ENCODE measurements at regions not wholly inside any gene's neighbourhood (a gene's known extent, or its start where the extent isn't known, plus 50 kb on each side); places are given as distances from the start of the nearest gene placed in this dataset.

DNA sequence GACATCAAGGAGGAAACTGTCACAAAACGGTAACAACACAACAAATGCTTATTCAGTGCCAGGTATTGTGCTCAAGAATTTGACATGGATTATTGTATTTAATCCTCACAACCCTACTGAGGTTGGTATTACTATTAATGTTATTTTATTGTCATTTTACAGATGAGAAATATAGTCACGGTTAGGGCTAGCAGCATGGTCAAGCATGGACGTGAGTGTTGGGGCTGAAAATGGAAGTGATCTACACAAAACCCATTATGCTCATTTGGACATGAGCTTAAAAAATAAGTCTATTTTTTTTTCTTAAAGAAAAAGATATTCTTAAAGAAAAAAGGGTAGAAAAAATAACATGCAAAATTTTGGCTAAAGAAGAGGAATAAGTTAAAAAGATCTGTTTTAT, 141.3 kb upstream of the SOX2 start:
- Histone ChIP-seq H3K4me3 (ENCODE audit: low read depth, low read length) (no peak overlapping the region), H3K9me3 (no peaks in the 10 kb centered on the region), H3K4me1 (no peaks in the 10 kb centered on the region), H3K27me3 (replicated peaks; ENCODE audit: control insufficient read depth, insufficient read depth, low read length) (no peaks in the 10 kb centered on the region), H3K36me3 (ENCODE audit: control insufficient read depth, insufficient read depth, low read length) (no peaks in the 10 kb centered on the region)
- H3K4me3 Mint-ChIP-seq (ENCODE audit: unreplicated experiment): no peak overlapping the region
- no peaks in the 10 kb centered on the region for H3K4me1 Mint-ChIP-seq (ENCODE audit: low read depth, unreplicated experiment)
- no TSS peak for BruUV-seq (replicated peaks)
- TF ChIP-seq, protein P1, sequence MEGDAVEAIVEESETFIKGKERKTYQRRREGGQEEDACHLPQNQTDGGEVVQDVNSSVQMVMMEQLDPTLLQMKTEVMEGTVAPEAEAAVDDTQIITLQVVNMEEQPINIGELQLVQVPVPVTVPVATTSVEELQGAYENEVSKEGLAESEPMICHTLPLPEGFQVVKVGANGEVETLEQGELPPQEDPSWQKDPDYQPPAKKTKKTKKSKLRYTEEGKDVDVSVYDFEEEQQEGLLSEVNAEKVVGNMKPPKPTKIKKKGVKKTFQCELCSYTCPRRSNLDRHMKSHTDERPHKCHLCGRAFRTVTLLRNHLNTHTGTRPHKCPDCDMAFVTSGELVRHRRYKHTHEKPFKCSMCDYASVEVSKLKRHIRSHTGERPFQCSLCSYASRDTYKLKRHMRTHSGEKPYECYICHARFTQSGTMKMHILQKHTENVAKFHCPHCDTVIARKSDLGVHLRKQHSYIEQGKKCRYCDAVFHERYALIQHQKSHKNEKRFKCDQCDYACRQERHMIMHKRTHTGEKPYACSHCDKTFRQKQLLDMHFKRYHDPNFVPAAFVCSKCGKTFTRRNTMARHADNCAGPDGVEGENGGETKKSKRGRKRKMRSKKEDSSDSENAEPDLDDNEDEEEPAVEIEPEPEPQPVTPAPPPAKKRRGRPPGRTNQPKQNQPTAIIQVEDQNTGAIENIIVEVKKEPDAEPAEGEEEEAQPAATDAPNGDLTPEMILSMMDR (IDR thresholded peaks at IDR 0.05; ENCODE audit: insufficient read depth in 1 of 2, low read depth in 1 of 2, low read length in 1 of 2, severe bottlenecking in 1 of 2, unreplicated experiment in 1 of 2): no peak
- no peak for DNase-seq
- peaks cover 11% of the 10 kb centered on the region for H3K27me3 Mint-ChIP-seq (ENCODE audit: insufficient read depth, unreplicated experiment)
- no peak overlapping the region for H3K27ac Mint-ChIP-seq (ENCODE audit: unreplicated experiment)
- no peaks in the 10 kb centered on the region for H3K36me3 Mint-ChIP-seq (ENCODE audit: insufficient read depth, unreplicated experiment)
- intact Hi-C loops (cut with micrococcal nuclease; ENCODE audit: unreplicated experiment): no loop called here
- POLR2A ChIA-PET: no interaction called here
- no peaks in the 10 kb centered on the region for H3K9me3 Mint-ChIP-seq (ENCODE audit: unreplicated experiment)
- CTCF ChIA-PET: no interaction called here

DNA sequence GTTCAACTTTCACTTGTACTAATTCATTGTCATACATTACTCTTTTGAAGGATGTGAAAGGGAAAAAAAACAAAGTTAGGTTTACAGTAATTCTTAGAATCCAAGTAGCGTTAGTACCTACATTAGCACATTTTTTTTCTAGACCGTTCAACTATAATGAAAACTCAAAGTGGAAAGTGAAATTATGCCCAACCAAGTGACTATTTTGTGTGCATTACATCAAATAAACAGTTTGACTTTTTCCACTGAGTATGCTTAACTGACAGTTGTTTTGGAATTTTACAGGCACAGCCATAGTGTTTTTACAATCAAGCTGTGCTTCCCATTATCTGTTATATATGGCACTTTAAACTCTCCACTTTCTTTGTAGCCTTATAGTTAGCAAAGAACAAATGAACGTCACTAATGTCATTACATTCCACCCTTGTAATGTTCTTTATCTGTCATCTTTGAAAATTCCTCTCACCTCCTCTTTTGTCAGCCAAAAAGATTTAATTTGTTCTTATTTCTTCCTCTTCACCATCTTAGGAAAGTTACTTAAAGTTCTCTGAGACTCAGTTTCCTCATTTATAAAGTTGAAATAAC, 142.3 kb upstream of the SOX2 start:
- no peaks in the 10 kb centered on the region for H3K4me1 Mint-ChIP-seq (ENCODE audit: low read depth, unreplicated experiment)
- ChIA-PET CTCF (no interaction called here), POLR2A (no interaction called here)
- H3K4me3 ChIP-seq (ENCODE audit: low read depth, low read length): no peak overlapping the region
- TF ChIP-seq, protein P1 (IDR thresholded peaks at IDR 0.05; ENCODE audit: insufficient read depth in 1 of 2, low read depth in 1 of 2, low read length in 1 of 2, severe bottlenecking in 1 of 2, unreplicated experiment in 1 of 2): no peak
- no peaks in the 10 kb centered on the region for H3K27me3 ChIP-seq (replicated peaks; ENCODE audit: control insufficient read depth, insufficient read depth, low read length)
- no peak for DNase-seq
- H3K9me3 Mint-ChIP-seq (ENCODE audit: unreplicated experiment): no peaks in the 10 kb centered on the region
- peaks cover 11% of the 10 kb centered on the region for H3K27me3 Mint-ChIP-seq (ENCODE audit: insufficient read depth, unreplicated experiment)
- H3K4me1 ChIP-seq: no peaks in the 10 kb centered on the region
- H3K9me3 ChIP-seq: no peaks in the 10 kb centered on the region
- H3K36me3 Mint-ChIP-seq (ENCODE audit: insufficient read depth, unreplicated experiment): no peaks in the 10 kb centered on the region
- no peak overlapping the region for H3K27ac Mint-ChIP-seq (ENCODE audit: unreplicated experiment)
- no TSS peak for BruUV-seq (replicated peaks)
- intact Hi-C loops (cut with micrococcal nuclease; ENCODE audit: unreplicated experiment): no loop called here
- H3K4me3 Mint-ChIP-seq (ENCODE audit: unreplicated experiment): no peak overlapping the region
- no peaks in the 10 kb centered on the region for H3K36me3 ChIP-seq (ENCODE audit: control insufficient read depth, insufficient read depth, low read length)

DNA sequence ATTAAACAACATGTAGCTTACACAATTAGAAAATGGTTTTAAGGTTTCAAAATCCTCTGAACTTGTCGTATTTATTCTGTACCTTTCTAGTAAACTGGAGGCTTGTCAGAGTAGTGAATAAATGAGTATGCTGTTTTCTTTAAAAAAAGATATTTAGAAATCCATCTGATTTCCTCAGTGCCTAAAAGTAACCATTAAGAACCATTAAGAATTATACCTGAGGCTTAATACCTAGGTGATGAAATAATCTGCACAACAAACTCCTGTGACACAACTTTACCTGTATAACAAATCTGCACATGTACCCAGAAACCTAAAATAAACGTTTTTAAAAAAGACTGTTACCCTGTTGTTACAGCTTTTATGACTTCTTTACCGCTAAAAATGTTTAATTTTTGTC, 143.0 kb upstream of the SOX2 start:
- peaks cover 8% of the 10 kb centered on the region for H3K27me3 Mint-ChIP-seq (ENCODE audit: insufficient read depth, unreplicated experiment)
- no peak for DNase-seq
- no peaks in the 10 kb centered on the region for H3K27me3 ChIP-seq (replicated peaks; ENCODE audit: control insufficient read depth, insufficient read depth, low read length)
- no peaks in the 10 kb centered on the region for H3K9me3 ChIP-seq
- no peaks in the 10 kb centered on the region for H3K36me3 Mint-ChIP-seq (ENCODE audit: insufficient read depth, unreplicated experiment)
- no peaks in the 10 kb centered on the region for H3K4me1 Mint-ChIP-seq (ENCODE audit: low read depth, unreplicated experiment)
- ChIA-PET CTCF (no interaction called here), POLR2A (no interaction called here)
- TF ChIP-seq, protein P1 (IDR thresholded peaks at IDR 0.05; ENCODE audit: insufficient read depth in 1 of 2, low read depth in 1 of 2, low read length in 1 of 2, severe bottlenecking in 1 of 2, unreplicated experiment in 1 of 2): no peak
- no peaks in the 10 kb centered on the region for H3K4me1 ChIP-seq
- no TSS peak for BruUV-seq (replicated peaks)
- no peaks in the 10 kb centered on the region for H3K36me3 ChIP-seq (ENCODE audit: control insufficient read depth, insufficient read depth, low read length)
- intact Hi-C loops (cut with micrococcal nuclease; ENCODE audit: unreplicated experiment): no loop called here
- no peak overlapping the region for H3K4me3 ChIP-seq (ENCODE audit: low read depth, low read length)
- H3K9me3 Mint-ChIP-seq (ENCODE audit: unreplicated experiment): no peaks in the 10 kb centered on the region
- H3K4me3 Mint-ChIP-seq (ENCODE audit: unreplicated experiment): no peak overlapping the region
- H3K27ac Mint-ChIP-seq (ENCODE audit: unreplicated experiment): no peak overlapping the region

Measured in Caco-2 (cell line).